BLaER1 treated with 17β-estradiol and CSF1 and Interleukin-3, amounts not matched to agents 10 nM and 100 nM (cell line): ENCODE measurements at regions not wholly inside any gene's neighbourhood (a gene's known extent, or its start where the extent isn't known, plus 50 kb on each side); places are given as distances from the start of the nearest gene placed in this dataset.

ENCODE experiments used
- H3K27ac ChIP-seq, 11 experiments: shearing (Covaris generic); formaldehyde crosslinking; 2 replicates each; pipeline ENCODE4 v1.8.1; 2022
- H3K27me3 ChIP-seq, 11 experiments: shearing (Covaris generic); formaldehyde crosslinking; 2 replicates each; pipeline ENCODE4 v1.8.1; 2022
- H3K36me3 ChIP-seq, 11 experiments: shearing (Covaris generic); formaldehyde crosslinking; 2 replicates each; pipeline ENCODE4 v1.8.1; 2022
- H3K4me1 ChIP-seq, 10 experiments: shearing (Covaris generic); formaldehyde crosslinking; 2 replicates each; pipeline ENCODE4 v1.8.1; 2022
- H3K4me2 ChIP-seq, 11 experiments: shearing (Covaris generic); formaldehyde crosslinking; 2 replicates each; pipeline ENCODE4 v1.8.1; 2022
- H3K4me3 ChIP-seq, 10 experiments: shearing (Covaris generic); formaldehyde crosslinking; 2 replicates each; pipeline ENCODE4 v1.8.1; 2022
- H3K9ac ChIP-seq, 11 experiments: shearing (Covaris generic); formaldehyde crosslinking; 2 replicates each; pipeline ENCODE4 v1.8.1; 2022
- H3K9me3 ChIP-seq, 11 experiments: shearing (Covaris generic); formaldehyde crosslinking; replicated peaks in 1 of 11; 2 replicates each; pipeline ENCODE4 v1.8.1; 2022
- H4K20me1 ChIP-seq, 11 experiments: shearing (Covaris generic); formaldehyde crosslinking; 2 replicates each; pipeline ENCODE4 v1.8.1; 2022
- Cebpa-rat ChIP-seq, 11 experiments: shearing (Covaris generic); IDR thresholded peaks; 2 replicates each; pipeline ENCODE4 v1.8.1; 2022

- Histone ChIP-seq H3K27ac (no peak overlapping the region), H3K4me3 (no peak overlapping the region), H3K36me3 (no peaks in the 10 kb centered on the region), H3K4me2 (no peak overlapping the region), H3K4me1 (no peaks in the 10 kb centered on the region), H3K9ac (no peak overlapping the region), H3K27me3 (no peaks in the 10 kb centered on the region), H3K9me3 (no peaks in the 10 kb centered on the region), H4K20me1 (no peaks in the 10 kb centered on the region)
- no peak for TF ChIP-seq Cebpa-rat (IDR thresholded peaks at IDR 0.05)
These were observed 114.1 kb downstream of the SLC16A9 start for GRCh38 chr10:59595593-59595992.

GRCh38 chr10:59593768-59594167 lies 115.9 kb downstream of the SLC16A9 start:
- Histone ChIP-seq H3K4me3 (no peak overlapping the region), H3K27ac (no peak overlapping the region), H4K20me1 (no peaks in the 10 kb centered on the region), H3K9me3 (no peaks in the 10 kb centered on the region), H3K4me2 (no peak overlapping the region), H3K36me3 (no peaks in the 10 kb centered on the region), H3K4me1 (no peaks in the 10 kb centered on the region), H3K27me3 (no peaks in the 10 kb centered on the region), H3K9ac (no peak overlapping the region)
- TF ChIP-seq Cebpa-rat (IDR thresholded peaks at IDR 0.05) = no peak

GRCh38 chr10:59589796-59590195 lies 119.9 kb downstream of the SLC16A9 start:
- Histone ChIP-seq H4K20me1 (no peaks in the 10 kb centered on the region), H3K4me3 (no peak overlapping the region), H3K9ac (no peak overlapping the region), H3K4me2 (no peak overlapping the region), H3K27ac (no peak overlapping the region), H3K36me3 (no peaks in the 10 kb centered on the region), H3K27me3 (no peaks in the 10 kb centered on the region), H3K4me1 (no peaks in the 10 kb centered on the region), H3K9me3 (no peaks in the 10 kb centered on the region)
- TF ChIP-seq Cebpa-rat (IDR thresholded peaks at IDR 0.05) = no peak

GRCh38 chr10:59588791-59589190 lies 120.9 kb downstream of the SLC16A9 start:
- Histone ChIP-seq H3K27ac (no peak overlapping the region), H3K36me3 (no peaks in the 10 kb centered on the region), H3K9me3 (no peaks in the 10 kb centered on the region), H3K4me1 (no peaks in the 10 kb centered on the region), H3K4me3 (no peak overlapping the region), H3K27me3 (no peaks in the 10 kb centered on the region), H3K9ac (no peak overlapping the region), H3K4me2 (no peak overlapping the region), H4K20me1 (no peaks in the 10 kb centered on the region)
- no peak for TF ChIP-seq Cebpa-rat (IDR thresholded peaks at IDR 0.05)

GRCh38 chr10:59587756-59588140 lies 121.9 kb downstream of the SLC16A9 start:
- no peaks in the 10 kb centered on the region for H3K36me3 ChIP-seq
- H4K20me1 ChIP-seq = no peaks in the 10 kb centered on the region
- no peaks in the 10 kb centered on the region for H3K27me3 ChIP-seq
- no peaks in the 10 kb centered on the region for H3K4me1 ChIP-seq
- no peaks in the 10 kb centered on the region for H3K9me3 ChIP-seq
- H3K9ac ChIP-seq = no peak overlapping the region
- H3K4me2 ChIP-seq = no peak overlapping the region
- H3K27ac ChIP-seq = no peak overlapping the region
- TF ChIP-seq Cebpa-rat (IDR thresholded peaks at IDR 0.05) = no peak
- H3K4me3 ChIP-seq = no peak overlapping the region

GRCh38 chr10:59587083-59587755 lies 122.4 kb downstream of the SLC16A9 start:
- no peak overlapping the region for H3K27ac ChIP-seq
- H3K36me3 ChIP-seq = no peaks in the 10 kb centered on the region
- no peak overlapping the region for H3K4me3 ChIP-seq
- H3K9me3 ChIP-seq = no peaks in the 10 kb centered on the region
- H3K27me3 ChIP-seq = no peaks in the 10 kb centered on the region
- H3K4me2 ChIP-seq = no peak overlapping the region
- TF ChIP-seq Cebpa-rat (IDR thresholded peaks at IDR 0.05) = no peak
- no peaks in the 10 kb centered on the region for H4K20me1 ChIP-seq
- H3K9ac ChIP-seq = no peak overlapping the region
- H3K4me1 ChIP-seq = no peaks in the 10 kb centered on the region

- Histone ChIP-seq H3K27ac (no peak overlapping the region), H3K36me3 (no peaks in the 10 kb centered on the region), H3K27me3 (no peaks in the 10 kb centered on the region), H3K4me2 (no peak overlapping the region), H4K20me1 (no peaks in the 10 kb centered on the region), H3K4me3 (no peak overlapping the region), H3K9ac (no peak overlapping the region), H3K9me3 (no peaks in the 10 kb centered on the region), H3K4me1 (no peaks in the 10 kb centered on the region)
- no peak for TF ChIP-seq Cebpa-rat (IDR thresholded peaks at IDR 0.05)
These were observed 123.2 kb downstream of the SLC16A9 start for GRCh38 chr10:59586407-59586891.

GRCh38 chr10:59585046-59585700 lies 124.5 kb downstream of the SLC16A9 start:
- Histone ChIP-seq H3K4me1 (peaks cover 0 to under 1% (median 0%) of the 10 kb centered on the region in 10 experiments; a peak in 2 of 20 replicates), H3K27me3 (no peaks in the 10 kb centered on the region), H3K4me2 (no peak overlapping the region), H3K9ac (no peak overlapping the region), H4K20me1 (no peaks in the 10 kb centered on the region), H3K4me3 (no peak overlapping the region), H3K9me3 (no peaks in the 10 kb centered on the region), H3K27ac (no peak overlapping the region), H3K36me3 (no peaks in the 10 kb centered on the region)
- TF ChIP-seq Cebpa-rat (IDR thresholded peaks at IDR 0.05) = no peak

GRCh38 chr10:59582780-59583179 lies 126.9 kb downstream of the SLC16A9 start:
- Histone ChIP-seq H3K27ac (no peak overlapping the region), H3K36me3 (no peaks in the 10 kb centered on the region), H4K20me1 (no peaks in the 10 kb centered on the region), H3K9me3 (no peaks in the 10 kb centered on the region), H3K27me3 (no peaks in the 10 kb centered on the region), H3K4me1 (peaks cover 0 to 24% (median 5%) of the 10 kb centered on the region in 10 experiments; a peak in 7 of 20 replicates), H3K4me3 (no peak overlapping the region), H3K4me2 (no peak overlapping the region), H3K9ac (no peak overlapping the region)
- TF ChIP-seq Cebpa-rat (IDR thresholded peaks at IDR 0.05) = no peak

- Histone ChIP-seq H3K9me3 (no peaks in the 10 kb centered on the region), H3K27ac (no peak overlapping the region), H3K4me1 (peaks cover 0 to 32% (median 6%) of the 10 kb centered on the region in 10 experiments; a peak in 7 of 20 replicates), H3K27me3 (no peaks in the 10 kb centered on the region), H3K9ac (no peak overlapping the region), H3K36me3 (no peaks in the 10 kb centered on the region), H3K4me3 (no peak overlapping the region), H4K20me1 (no peaks in the 10 kb centered on the region), H3K4me2 (no peak overlapping the region)
- no peak for TF ChIP-seq Cebpa-rat (IDR thresholded peaks at IDR 0.05)
These were observed 127.6 kb downstream of the SLC16A9 start for GRCh38 chr10:59582058-59582457.
